H1 (cell line): ENCODE measurements at regions not wholly inside any gene's neighbourhood (a gene's known extent, or its start where the extent isn't known, plus 50 kb on each side); places are given as distances from the start of the nearest gene placed in this dataset.

ENCODE experiments used
- CTCF ChIA-PET: fragments of 300-600 bp; sonication (Branson Sonifier 250); formaldehyde crosslinking; loops from one replicate; lab custom pipeline; 2021; ENCODE audit not compliant: partially characterized antibody; lab: Charles Lee
- POLR2A ChIA-PET: fragments of 300-600 bp; sonication (Branson Sonifier 250); formaldehyde crosslinking; loops from one replicate; lab custom pipeline; 2021; ENCODE audit warnings: inconsistent platforms; ENCODE audit not compliant: partially characterized antibody; lab: Charles Lee
- DNase-seq, 2 experiments: peaks; one replicate each; pipeline versions ENCODE4 v3.0.0 to v3.0.0-alpha.2; 2010 to 2022; ENCODE audit warnings: low spot score in 2 of 2, low read depth in 1 of 2, mixed read lengths in 1 of 2
- FAIRE-seq: peaks from 2 replicates; lab custom pipeline; 2011; peaks lifted over from hg19 to GRCh38; lab: Jason Lieb, UNC
- H2AFZ ChIP-seq: 2 replicates; pipeline ENCODE4 v1.8.1; 2012; ENCODE audit warnings: low read length, inconsistent platforms
- H2AK5ac ChIP-seq: 2 replicates; pipeline ENCODE4 v1.6.1; 2013; ENCODE audit warnings: low read depth, low read length
- H2BK120ac ChIP-seq: replicated peaks from 2 replicates; pipeline ENCODE3; 2013; ENCODE audit warnings: low read depth, low read length, inconsistent platforms
- H2BK12ac ChIP-seq: 2 replicates; pipeline ENCODE4 v1.6.1; 2013; ENCODE audit warnings: low read depth, low read length
- H2BK15ac ChIP-seq: 2 replicates; pipeline ENCODE4 v1.6.1; 2013; ENCODE audit warnings: low read length
- H2BK20ac ChIP-seq: 2 replicates; pipeline ENCODE4 v1.6.1; 2013; ENCODE audit warnings: low read length
- H2BK5ac ChIP-seq: 2 replicates; pipeline ENCODE4 v1.6.1; 2013; ENCODE audit warnings: low read depth, low read length
- H3K14ac ChIP-seq: 2 replicates; pipeline ENCODE4 v1.6.1; 2013; ENCODE audit warnings: inconsistent platforms; ENCODE audit not compliant: insufficient read length
- H3K18ac ChIP-seq: 2 replicates; pipeline ENCODE4 v1.6.1; 2013; ENCODE audit warnings: low read length; ENCODE audit errors: extremely low read depth
- H3K23ac ChIP-seq: 2 replicates; pipeline ENCODE4 v1.6.1; 2013; ENCODE audit warnings: inconsistent platforms; ENCODE audit not compliant: insufficient read length
- H3K23me2 ChIP-seq: 2 replicates; pipeline ENCODE4 v1.6.1; 2013; ENCODE audit warnings: low read depth, low read length
- H3K27ac ChIP-seq: 2 replicates; pipeline ENCODE4 v1.6.1; 2011; ENCODE audit warnings: low read depth, low read length, inconsistent platforms
- H3K27me3 ChIP-seq, 4 experiments: replicated peaks in 1 of 4; 1 replicate in 1 of 4; 2 replicates in 3 of 4; pipeline versions ENCODE4 v1.6.1 to v1.8.1; 2011 to 2013; ENCODE audit warnings: low read length in 3 of 4, mild to moderate bottlenecking in 3 of 4, inconsistent platforms in 2 of 4, mixed read lengths in 2 of 4, moderate library complexity in 1 of 4; ENCODE audit not compliant: control insufficient read depth in 3 of 4, insufficient read depth in 3 of 4; ENCODE audit errors: extremely low read depth in 1 of 4
- H3K36me3 ChIP-seq, 4 experiments: 2 replicates each; pipeline versions ENCODE4 v1.6.1 to v1.8.1; 2011 to 2013; ENCODE audit warnings: mild to moderate bottlenecking in 4 of 4, low read length in 3 of 4, moderate library complexity in 2 of 4, control low read depth in 1 of 4, inconsistent platforms in 1 of 4; ENCODE audit not compliant: insufficient read depth in 4 of 4, control insufficient read depth in 2 of 4
- H3K4ac ChIP-seq: replicated peaks from 2 replicates; pipeline ENCODE3; 2013; ENCODE audit warnings: low read length, low read depth, mixed read lengths, inconsistent platforms; ENCODE audit not compliant: insufficient read length
- H3K4me1 ChIP-seq, 4 experiments: replicated peaks in 1 of 4; 1 replicate in 1 of 4; 2 replicates in 3 of 4; pipeline versions ENCODE4 v1.6.1 to v1.8.1; 2011 to 2013; ENCODE audit warnings: low read length in 3 of 4, inconsistent platforms in 2 of 4, mixed read lengths in 1 of 4; ENCODE audit not compliant: insufficient read depth in 4 of 4, control insufficient read depth in 3 of 4
- H3K4me2 ChIP-seq, 2 experiments: 2 replicates each; pipeline versions ENCODE4 v1.6.1 to v1.8.1; 2011 to 2013; ENCODE audit warnings: low read depth in 2 of 2, low read length in 2 of 2, control low read depth in 1 of 2, inconsistent platforms in 1 of 2, mild to moderate bottlenecking in 1 of 2; ENCODE audit not compliant: insufficient read depth in 1 of 2
- H3K4me3 ChIP-seq, 4 experiments: fragments of 200-600, 300-600 bp in 1 of 4; sonication (generic), shearing (Covaris generic), sonication (Bioruptor Twin) in 1 of 4; 2 replicates each; pipeline versions ENCODE4 v1.5.1 to v1.8.1; 2011 to 2016; ENCODE audit warnings: low read length in 4 of 4, low read depth in 3 of 4, control low read depth in 2 of 4, inconsistent platforms in 2 of 4, mild to moderate bottlenecking in 2 of 4, mixed read lengths in 1 of 4, moderate library complexity in 1 of 4; ENCODE audit not compliant: insufficient read depth in 2 of 4; ENCODE audit errors: extremely low read depth in 1 of 4
- H3K56ac ChIP-seq: replicated peaks from 2 replicates; pipeline ENCODE3; 2013; ENCODE audit warnings: low read depth, mild to moderate bottlenecking, mixed read lengths, low read length, inconsistent platforms; ENCODE audit not compliant: insufficient read length
- H3K79me1 ChIP-seq: 2 replicates; pipeline ENCODE4 v1.6.1; 2013; ENCODE audit warnings: low read depth, low read length, control low read depth
- H3K79me2 ChIP-seq, 2 experiments: 2 replicates each; pipeline versions ENCODE4 v1.6.1 to v1.8.1; 2012 to 2013; ENCODE audit warnings: low read length in 2 of 2, mild to moderate bottlenecking in 2 of 2, inconsistent platforms in 1 of 2; ENCODE audit not compliant: insufficient read depth in 2 of 2, control insufficient read depth in 1 of 2
- H3K9ac ChIP-seq, 4 experiments: replicated peaks in 1 of 4; 1 replicate in 1 of 4; 2 replicates in 3 of 4; pipeline versions ENCODE4 v1.6.1 to v1.8.1; 2011 to 2013; ENCODE audit warnings: low read depth in 3 of 4, low read length in 3 of 4, control low read depth in 2 of 4, mild to moderate bottlenecking in 2 of 4, moderate library complexity in 2 of 4, inconsistent platforms in 1 of 4; ENCODE audit errors: extremely low read depth in 1 of 4
- H3K9me3 ChIP-seq, 2 experiments: 2 replicates each; pipeline versions ENCODE4 v1.6.1 to v1.8.1; 2012 to 2013; ENCODE audit warnings: mild to moderate bottlenecking in 2 of 2, moderate library complexity in 2 of 2, control low read depth in 1 of 2, inconsistent platforms in 1 of 2, low read depth in 1 of 2, low read length in 1 of 2, mixed read lengths in 1 of 2; ENCODE audit not compliant: insufficient read depth in 2 of 2
- H4K20me1 ChIP-seq, 2 experiments: replicated peaks in 1 of 2; 2 replicates each; pipeline versions ENCODE3 to v1.8.1; 2011 to 2013; ENCODE audit warnings: inconsistent platforms in 2 of 2, low read length in 2 of 2, mild to moderate bottlenecking in 1 of 2; ENCODE audit not compliant: insufficient read depth in 2 of 2, control insufficient read depth in 1 of 2
- H4K5ac ChIP-seq: 2 replicates; pipeline ENCODE4 v1.6.1; 2013; ENCODE audit warnings: low read length, low read depth, mixed read lengths, inconsistent platforms; ENCODE audit not compliant: insufficient read length
- H4K8ac ChIP-seq: 2 replicates; pipeline ENCODE4 v1.8.0; 2013; ENCODE audit warnings: mild to moderate bottlenecking, moderate library complexity, low read length, inconsistent platforms; ENCODE audit not compliant: insufficient read depth; ENCODE audit errors: extremely low read depth
- H4K91ac ChIP-seq: replicated peaks from 2 replicates; pipeline ENCODE3; 2013; ENCODE audit warnings: low read length, mixed read lengths, inconsistent platforms; ENCODE audit not compliant: insufficient read length
- GABPA ChIP-seq: IDR thresholded peaks from 2 replicates; pipeline ENCODE4 v1.6.1; 2011; ENCODE audit warnings: mild to moderate bottlenecking, low read length, moderate library complexity, borderline replicate concordance; ENCODE audit not compliant: insufficient read depth
- KDM4A ChIP-seq: IDR thresholded peaks from one replicate; pipeline ENCODE4 v1.7.1; 2012; ENCODE audit warnings: low read depth, mild to moderate bottlenecking, moderate library complexity, low read length, inconsistent platforms; ENCODE audit not compliant: severe bottlenecking
- KDM5A ChIP-seq: fragments of 200-600 bp; IDR thresholded peaks from 2 replicates; pipeline ENCODE4 v1.7.1; 2012; ENCODE audit warnings: mild to moderate bottlenecking, low read length, inconsistent platforms, mixed read lengths
- RFX5 ChIP-seq: IDR thresholded peaks from 2 replicates; pipeline ENCODE4 v1.6.1; 2011; ENCODE audit warnings: low read depth, low read length, improper control_type of control experiment, borderline replicate concordance
- RXRA ChIP-seq: IDR thresholded peaks from 2 replicates; pipeline ENCODE4 v1.6.1; 2011; ENCODE audit warnings: low read depth, mild to moderate bottlenecking, low read length, moderate library complexity; ENCODE audit not compliant: insufficient read depth
- SIX5 ChIP-seq: IDR thresholded peaks from 2 replicates; pipeline ENCODE4 v1.6.1; 2011; ENCODE audit warnings: mild to moderate bottlenecking, low read depth, low read length
- SUZ12 ChIP-seq: fragments of 200-600 bp; sonication (generic); IDR thresholded peaks from 2 replicates; pipeline ENCODE4 v1.6.1; 2012; ENCODE audit warnings: mild to moderate bottlenecking, inconsistent platforms, low read length, moderate library complexity, mixed read lengths
- TAF1 ChIP-seq: IDR thresholded peaks from 2 replicates; pipeline ENCODE4 v1.6.1; 2011; ENCODE audit warnings: mild to moderate bottlenecking, low read depth, low read length
- ZNF274 ChIP-seq: IDR thresholded peaks from 2 replicates; pipeline ENCODE4 v1.7.0; 2012; ENCODE audit warnings: low read length, borderline replicate concordance; ENCODE audit errors: extremely low read depth
- WGBS, 2 experiments: shearing (Covaris generic) in 1 of 2; methylation state at CpG; one replicate each; pipeline versions ENCODE4 v1.1.6 to v1.1.7; 2013 to 2015; ENCODE audit warnings: low lambda C conversion rate in 2 of 2, mixed read lengths in 2 of 2, inconsistent platforms in 1 of 2, low coverage in 1 of 2, missing lambda C conversion rate in 1 of 2; ENCODE audit not compliant: insufficient replicate concordance in 2 of 2, insufficient coverage in 1 of 2, insufficient read length in 1 of 2; ENCODE audit errors: extremely low coverage in 1 of 2, missing lambda C conversion rate in 1 of 2; 5-methylcytosine and 5-hydroxymethylcytosine counted together
- TF ChIP-seq, protein P1 (sequence below): IDR thresholded peaks from 2 replicates; pipeline ENCODE4 v1.6.1; 2012; ENCODE audit warnings: inconsistent platforms

DNA sequence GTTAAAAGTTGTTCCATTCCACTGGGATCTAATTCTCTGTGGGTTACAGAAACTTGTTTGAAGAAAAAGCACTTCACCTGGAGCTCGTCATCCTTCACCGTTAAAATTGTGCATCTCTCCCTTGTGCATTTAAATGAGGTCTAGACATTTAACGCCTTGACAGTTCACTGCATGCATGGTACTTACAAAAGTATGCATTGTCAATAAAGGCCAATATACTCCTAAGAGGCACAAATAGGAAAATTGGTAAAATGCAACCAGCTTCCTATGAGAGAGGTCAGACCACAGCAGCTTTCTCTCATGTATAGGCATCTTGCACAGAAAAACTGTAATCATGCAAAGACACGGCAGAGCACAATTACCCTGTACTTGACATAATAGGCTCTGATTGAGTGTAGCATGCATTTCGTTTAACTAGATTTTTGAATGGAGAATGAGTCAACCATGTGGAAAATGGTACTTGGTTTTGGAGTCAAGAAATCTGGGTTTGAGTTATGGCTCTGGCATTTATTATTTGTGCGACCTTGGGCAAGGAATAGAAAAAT is 378.5 kb downstream of the RFPL4B start:
- no peak overlapping the region for H2AK5ac ChIP-seq
- no peak overlapping the region for H4K5ac ChIP-seq
- no peak overlapping the region for H3K4me3 ChIP-seq
- TF ChIP-seq ZNF274 (no peak), GABPA (no peak), RXRA (no peak), TAF1 (no peak), RFX5 (no peak), SUZ12 (no peak), SIX5 (no peak), KDM4A (no peak), KDM5A (no peak)
- TF ChIP-seq, protein P1, sequence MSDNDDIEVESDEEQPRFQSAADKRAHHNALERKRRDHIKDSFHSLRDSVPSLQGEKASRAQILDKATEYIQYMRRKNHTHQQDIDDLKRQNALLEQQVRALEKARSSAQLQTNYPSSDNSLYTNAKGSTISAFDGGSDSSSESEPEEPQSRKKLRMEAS: no peak
- no peak overlapping the region for H2BK12ac ChIP-seq
- H2AFZ ChIP-seq: no peak overlapping the region
- H3K4ac ChIP-seq: no peak overlapping the region
- DNase-seq (no peak), FAIRE-seq (no peak)
- peaks cover 0 to 1% (median 0%) of the 10 kb centered on the region in 4 experiments; a peak in 1 of 7 replicates for H3K27me3 ChIP-seq
- no peak overlapping the region for H3K18ac ChIP-seq
- no peak overlapping the region for H3K4me2 ChIP-seq
- H3K27ac ChIP-seq: no peak overlapping the region
- H3K23me2 ChIP-seq: no peaks in the 10 kb centered on the region
- no peak overlapping the region for H2BK20ac ChIP-seq
- no peak overlapping the region for H3K14ac ChIP-seq
- no peak overlapping the region for H4K91ac ChIP-seq
- no peak overlapping the region for H3K9ac ChIP-seq
- H4K20me1 ChIP-seq: no peaks in the 10 kb centered on the region
- no peak overlapping the region for H3K23ac ChIP-seq
- H3K4me1 ChIP-seq: no peaks in the 10 kb centered on the region
- H2BK15ac ChIP-seq: no peak overlapping the region
- no peaks in the 10 kb centered on the region for H3K36me3 ChIP-seq
- H4K8ac ChIP-seq: no peak overlapping the region
- no peaks in the 10 kb centered on the region for H3K79me1 ChIP-seq
- WGBS, 2 experiments: 92% methylated on average over 6 of the region's 6 CpGs; no CpG with 5 or more reads in 1 of the 2 experiments
- CTCF ChIA-PET: no interaction called here
- POLR2A ChIA-PET: no interaction called here
- no peaks in the 10 kb centered on the region for H3K79me2 ChIP-seq
- H3K56ac ChIP-seq: no peak overlapping the region
- H3K9me3 ChIP-seq: no peaks in the 10 kb centered on the region
- no peak overlapping the region for H2BK5ac ChIP-seq
- no peak overlapping the region for H2BK120ac ChIP-seq
